A549 (cell line): ENCODE measurements at regions not wholly inside any gene's neighbourhood (a gene's known extent, or its start where the extent isn't known, plus 50 kb on each side); places are given as distances from the start of the nearest gene placed in this dataset.

ENCODE experiments used
- ATAC-seq, 2 experiments: fragments of 200-7000 bp in 1 of 2; fragments of >200 bp in 1 of 2; cut with Nextera tagmentation in 1 of 2; cut with Tn5 transposase in 1 of 2; 3 replicates each; pipeline versions ENCODE4 v1.8.0 to v1.9.1; 2018 to 2020; ENCODE audit warnings: mild to moderate bottlenecking in 1 of 2, moderate library complexity in 1 of 2
- CTCF ChIA-PET: fragments of 300-600 bp; sonication (Branson Sonifier 250); formaldehyde crosslinking; extraction: SDS; loops from one replicate; lab custom pipeline; 2021; ENCODE audit warnings: antibody characterized with exemption, inconsistent platforms; lab: Yijun Ruan, JAX
- POLR2A ChIA-PET: fragments of 350-600 bp; formaldehyde crosslinking; extraction: SDS; loops from one replicate; lab custom pipeline; 2021; ENCODE audit warnings: antibody characterized with exemption, inconsistent platforms; lab: Yijun Ruan, JAX
- DNase-seq, 2 experiments: peaks; one replicate each; pipeline versions ENCODE4 v3.0.0 to v3.0.0-alpha.2; 2011 to 2016; ENCODE audit warnings: low read depth in 1 of 2, low spot score in 1 of 2
- FAIRE-seq: peaks from 2 replicates; lab custom pipeline; 2011; peaks lifted over from hg19 to GRCh38; lab: Jason Lieb, UNC
- H3K27ac ChIP-seq, 2 experiments: fragments of >200 bp; sonication (Bioruptor Twin); formaldehyde crosslinking; 3 replicates each; pipeline ENCODE4 v1.5.1; 2016 to 2017
- H3K4me1 ChIP-seq: fragments of >200 bp; sonication (Bioruptor Twin); formaldehyde crosslinking; 3 replicates; pipeline ENCODE4 v1.6.1; 2016
- H3K4me2 ChIP-seq: fragments of >200 bp; sonication (Bioruptor Twin); formaldehyde crosslinking; 3 replicates; pipeline ENCODE4 v1.6.1; 2016
- H3K4me3 ChIP-seq: fragments of >200 bp; sonication (Bioruptor Twin); formaldehyde crosslinking; 3 replicates; pipeline ENCODE4 v1.5.1; 2016
- H3K9me3 ChIP-seq: fragments of >200 bp; sonication (Bioruptor Twin); formaldehyde crosslinking; 3 replicates; pipeline ENCODE4 v1.6.1; 2016
- CEBPB ChIP-seq, 2 experiments: fragments of >200 bp in 1 of 2; sonication (Bioruptor Twin) in 1 of 2; formaldehyde crosslinking in 1 of 2; IDR thresholded peaks; 2 replicates each; pipeline ENCODE4 v1.6.1; 2012 to 2016
- FOSL2 ChIP-seq, 2 experiments: fragments of 450-650 bp in 1 of 2; fragments of >200 bp in 1 of 2; sonication (Bioruptor Twin) in 1 of 2; formaldehyde crosslinking; IDR thresholded peaks; 2 replicates each; pipeline versions ENCODE4 v1.5.0 to v1.6.1; 2016 to 2020; ENCODE audit warnings: mild to moderate bottlenecking in 1 of 2, moderate library complexity in 1 of 2
- FOXS1 ChIP-seq: fragments of 250-450 bp; sonication (Bioruptor Pico); IDR thresholded peaks from 2 replicates; pipeline ENCODE4 v1.5.0; 2020; ENCODE audit warnings: mild to moderate bottlenecking, moderate library complexity
- HDAC2 ChIP-seq: fragments of 200-600 bp; sonication (generic); IDR thresholded peaks from 2 replicates; pipeline ENCODE4 v1.6.1; 2016
- HMGXB4 ChIP-seq: fragments of 250-450 bp; sonication (Bioruptor Pico); IDR thresholded peaks from 2 replicates; pipeline ENCODE4 v1.5.0; 2021; ENCODE audit warnings: mild to moderate bottlenecking, moderate library complexity, borderline replicate concordance
- HOXA7 ChIP-seq: fragments of 250-450 bp; sonication (Bioruptor Pico); IDR thresholded peaks from 2 replicates; pipeline ENCODE4 v1.5.0; 2020; ENCODE audit warnings: mild to moderate bottlenecking, moderate library complexity
- HOXB13 ChIP-seq: fragments of 250-450 bp; sonication (Bioruptor Pico); IDR thresholded peaks from 2 replicates; pipeline ENCODE4 v1.5.0; 2020; ENCODE audit warnings: low read depth, mild to moderate bottlenecking, moderate library complexity
- MYC ChIP-seq: IDR thresholded peaks from 2 replicates; pipeline ENCODE4 v1.6.1; 2012; ENCODE audit warnings: mild to moderate bottlenecking, inconsistent platforms, low read length, improper control_type of control experiment, borderline replicate concordance
- POLR2AphosphoS2 ChIP-seq: conservative IDR thresholded peaks from 2 replicates; pipeline ENCODE4 v1.6.1; 2012; ENCODE audit warnings: low read length, improper control_type of control experiment, inconsistent platforms
- RAD21 ChIP-seq, 2 experiments: fragments of >200 bp in 1 of 2; sonication (Bioruptor Twin) in 1 of 2; formaldehyde crosslinking in 1 of 2; IDR thresholded peaks in 1 of 2; conservative IDR thresholded peaks in 1 of 2; 2 replicates in 1 of 2; 3 replicates in 1 of 2; pipeline ENCODE4 v1.6.1; 2012 to 2018; ENCODE audit warnings: inconsistent platforms in 1 of 2
- RCOR1 ChIP-seq: fragments of 150-350 bp; IDR thresholded peaks from 2 replicates; pipeline ENCODE4 v1.6.1; 2014; ENCODE audit warnings: antibody characterized with exemption, low read length, low read depth
- RNF2 ChIP-seq: fragments of 200-600 bp; sonication (generic); IDR thresholded peaks from 2 replicates; pipeline ENCODE4 v1.6.1; 2016; ENCODE audit warnings: low read depth, mild to moderate bottlenecking, antibody characterized with exemption, moderate library complexity, borderline replicate concordance
- SMC3 ChIP-seq: fragments of >200 bp; sonication (Bioruptor Twin); formaldehyde crosslinking; IDR thresholded peaks from 3 replicates; pipeline ENCODE4 v1.6.1; 2018; ENCODE audit warnings: inconsistent platforms
- SREBF2 ChIP-seq: fragments of 450-650 bp; IDR thresholded peaks from 2 replicates; pipeline ENCODE4 v1.6.1; 2014; ENCODE audit warnings: mild to moderate bottlenecking, moderate library complexity
- TFCP2L1 ChIP-seq: fragments of 250-450 bp; sonication (Bioruptor Pico); IDR thresholded peaks from 2 replicates; pipeline ENCODE4 v1.5.0; 2021; ENCODE audit warnings: mild to moderate bottlenecking
- ZC3H11A ChIP-seq: fragments of 450-650 bp; IDR thresholded peaks from 2 replicates; pipeline ENCODE4 v1.6.1; 2014; ENCODE audit warnings: antibody characterized with exemption, mild to moderate bottlenecking
- ZNF302 ChIP-seq: fragments of 250-450 bp; sonication (Bioruptor Pico); IDR thresholded peaks from 2 replicates; pipeline ENCODE4 v1.9.0; 2021; ENCODE audit warnings: inconsistent platforms, mild to moderate bottlenecking, moderate library complexity
- WGBS: methylation state at CpG from one replicate; pipeline ENCODE4 v1.1.6; 2017; ENCODE audit errors: missing lambda C conversion rate; 5-methylcytosine and 5-hydroxymethylcytosine counted together
- TF ChIP-seq, protein P1 (sequence below): fragments of >200 bp; sonication (Bioruptor Twin); formaldehyde crosslinking; IDR thresholded peaks from 3 replicates; pipeline ENCODE4 v1.5.1; 2016
- TF ChIP-seq, protein P2 (sequence below): fragments of >200 bp; sonication (Bioruptor Twin); formaldehyde crosslinking; IDR thresholded peaks from 3 replicates; pipeline ENCODE4 v1.6.1; 2016
- TF ChIP-seq, protein P3 (sequence below): IDR thresholded peaks from 2 replicates; pipeline ENCODE4 v1.6.1; 2012; ENCODE audit warnings: low read depth, borderline replicate concordance

DNA sequence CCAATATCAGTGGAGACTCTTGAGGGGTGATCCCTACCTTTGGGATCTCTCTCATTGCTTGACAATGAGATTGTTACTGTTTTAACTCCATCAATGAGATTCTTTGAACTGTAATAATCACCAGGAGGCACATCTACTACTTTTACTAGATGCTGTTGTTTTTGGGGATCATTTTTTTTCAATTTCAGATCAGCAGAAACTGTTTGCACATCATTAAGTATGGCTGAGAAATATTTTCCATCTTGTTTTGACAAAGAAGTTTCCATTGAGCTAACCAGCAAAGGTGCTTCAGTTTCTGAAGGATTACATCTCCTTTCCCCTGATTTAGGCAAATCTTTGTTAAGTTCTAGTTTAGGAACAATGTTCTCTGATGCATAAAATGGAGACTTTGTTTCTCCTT lies 54.8 kb upstream of the SLC4A10 start (continued):
- TF ChIP-seq, protein P1, sequence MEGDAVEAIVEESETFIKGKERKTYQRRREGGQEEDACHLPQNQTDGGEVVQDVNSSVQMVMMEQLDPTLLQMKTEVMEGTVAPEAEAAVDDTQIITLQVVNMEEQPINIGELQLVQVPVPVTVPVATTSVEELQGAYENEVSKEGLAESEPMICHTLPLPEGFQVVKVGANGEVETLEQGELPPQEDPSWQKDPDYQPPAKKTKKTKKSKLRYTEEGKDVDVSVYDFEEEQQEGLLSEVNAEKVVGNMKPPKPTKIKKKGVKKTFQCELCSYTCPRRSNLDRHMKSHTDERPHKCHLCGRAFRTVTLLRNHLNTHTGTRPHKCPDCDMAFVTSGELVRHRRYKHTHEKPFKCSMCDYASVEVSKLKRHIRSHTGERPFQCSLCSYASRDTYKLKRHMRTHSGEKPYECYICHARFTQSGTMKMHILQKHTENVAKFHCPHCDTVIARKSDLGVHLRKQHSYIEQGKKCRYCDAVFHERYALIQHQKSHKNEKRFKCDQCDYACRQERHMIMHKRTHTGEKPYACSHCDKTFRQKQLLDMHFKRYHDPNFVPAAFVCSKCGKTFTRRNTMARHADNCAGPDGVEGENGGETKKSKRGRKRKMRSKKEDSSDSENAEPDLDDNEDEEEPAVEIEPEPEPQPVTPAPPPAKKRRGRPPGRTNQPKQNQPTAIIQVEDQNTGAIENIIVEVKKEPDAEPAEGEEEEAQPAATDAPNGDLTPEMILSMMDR: no peak
- no peak for TF ChIP-seq POLR2AphosphoS2
- no peak for TF ChIP-seq HOXA7 (CRISPR knock-in tag)
- TF ChIP-seq ZNF302 (CRISPR knock-in tag): no peak
- TF ChIP-seq CEBPB (IDR thresholded peaks at IDR 0.05): no peak
- TF ChIP-seq HOXB13 (CRISPR knock-in tag): no peak

GRCh38 chr2:161570424-161571050 lies 53.7 kb upstream of the SLC4A10 start:
- FAIRE-seq: no peak
- no peaks in the 10 kb centered on the region for H3K4me1 ChIP-seq
- ChIA-PET POLR2A (no interaction called here), CTCF (interaction anchor here (2.3 kb wide), 1 partner anchor 16 kb away, joined by 8 read pairs; no protein-coding TSS in a partner anchor)
- no peak overlapping the region for H3K27ac ChIP-seq
- peak in 1 of 2 experiments; percentile 3 for DNase-seq
- H3K4me2 ChIP-seq: no peak overlapping the region
- ATAC-seq: peak; percentile 54 to 62; a peak in 3 of 6 replicates
- no peak overlapping the region for H3K4me3 ChIP-seq
- WGBS: 27% methylated on average over 6 of the region's 6 CpGs
- H3K9me3 ChIP-seq: no peaks in the 10 kb centered on the region
- no peak for TF ChIP-seq RCOR1
- TF ChIP-seq HOXA7 (CRISPR knock-in tag): no peak
- TF ChIP-seq, protein P2, sequence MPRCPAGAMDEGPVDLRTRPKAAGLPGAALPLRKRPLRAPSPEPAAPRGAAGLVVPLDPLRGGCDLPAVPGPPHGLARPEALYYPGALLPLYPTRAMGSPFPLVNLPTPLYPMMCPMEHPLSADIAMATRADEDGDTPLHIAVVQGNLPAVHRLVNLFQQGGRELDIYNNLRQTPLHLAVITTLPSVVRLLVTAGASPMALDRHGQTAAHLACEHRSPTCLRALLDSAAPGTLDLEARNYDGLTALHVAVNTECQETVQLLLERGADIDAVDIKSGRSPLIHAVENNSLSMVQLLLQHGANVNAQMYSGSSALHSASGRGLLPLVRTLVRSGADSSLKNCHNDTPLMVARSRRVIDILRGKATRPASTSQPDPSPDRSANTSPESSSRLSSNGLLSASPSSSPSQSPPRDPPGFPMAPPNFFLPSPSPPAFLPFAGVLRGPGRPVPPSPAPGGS: no peak
- no peak for TF ChIP-seq FOSL2 (IDR thresholded peaks at IDR 0.05)
- TF ChIP-seq FOSL2 (CRISPR knock-in tag; IDR thresholded peaks at IDR 0.05): no peak
- TF ChIP-seq RNF2: no peak
- TF ChIP-seq, all 56 proteins: peak for 0

- no peak for DNase-seq
- no peak overlapping the region for H3K4me3 ChIP-seq
- 38% methylated on average over 1 of the region's 1 CpG for WGBS
- no peaks in the 10 kb centered on the region for H3K4me1 ChIP-seq
- no peak overlapping the region for H3K4me2 ChIP-seq
- CTCF ChIA-PET: interaction anchor here (2.3 kb wide), 1 partner anchor 15 kb away, joined by 8 read pairs; no protein-coding TSS in a partner anchor
- no peak for ATAC-seq
- H3K9me3 ChIP-seq: no peaks in the 10 kb centered on the region
- no peak overlapping the region for H3K27ac ChIP-seq
- POLR2A ChIA-PET: no interaction called here
- no peak for FAIRE-seq
- TF ChIP-seq HMGXB4 (CRISPR knock-in tag) (no peak), RAD21 (conservative IDR thresholded peaks at IDR 0.05 in 1 of 2, IDR thresholded peaks at IDR 0.05 in 1 of 2) (no peak), POLR2AphosphoS2 (no peak), ZNF302 (CRISPR knock-in tag) (no peak), CEBPB (IDR thresholded peaks at IDR 0.05) (no peak), HDAC2 (no peak), MYC (no peak), SREBF2 (no peak), FOXS1 (no peak), ZC3H11A (no peak), TFCP2L1 (CRISPR knock-in tag) (no peak), SMC3 (no peak)
- TF ChIP-seq, protein P3, sequence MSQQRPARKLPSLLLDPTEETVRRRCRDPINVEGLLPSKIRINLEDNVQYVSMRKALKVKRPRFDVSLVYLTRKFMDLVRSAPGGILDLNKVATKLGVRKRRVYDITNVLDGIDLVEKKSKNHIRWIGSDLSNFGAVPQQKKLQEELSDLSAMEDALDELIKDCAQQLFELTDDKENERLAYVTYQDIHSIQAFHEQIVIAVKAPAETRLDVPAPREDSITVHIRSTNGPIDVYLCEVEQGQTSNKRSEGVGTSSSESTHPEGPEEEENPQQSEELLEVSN: no peak
- TF ChIP-seq, protein P1: no peak
Measured at GRCh38 chr2:161571051-161571429, 53.2 kb upstream of the SLC4A10 start.
